ENCODE measurements at regions not wholly inside any gene's neighbourhood (a gene's known extent, or its start where the extent isn't known, plus 50 kb on each side); places are given as distances from the start of the nearest gene placed in this dataset.

GRCh38 chr5:124395926-124396325, 350.5 kb downstream of the ZNF608 start (continued):
- TF ChIP-seq ZBTB33 (IDR thresholded peaks at IDR 0.05; ENCODE audit: extremely low read depth, insufficient replicate concordance, low read length) = no peak
- no peak for TF ChIP-seq POLR2A (IDR thresholded peaks at IDR 0.05; ENCODE audit: borderline replicate concordance, extremely low read depth, insufficient read depth, insufficient read length)
- no peak for TF ChIP-seq SP1 (IDR thresholded peaks at IDR 0.05; ENCODE audit: low read depth)
- no peak for TF ChIP-seq RAD21 (IDR thresholded peaks at IDR 0.05; ENCODE audit: low read depth)
- no peak for TF ChIP-seq ATF3 (IDR thresholded peaks at IDR 0.05)
- TF ChIP-seq YY1 (IDR thresholded peaks at IDR 0.05; ENCODE audit: extremely low read depth, insufficient replicate concordance, low read depth, low read length) = no peak
- no peak for TF ChIP-seq FOSL1 (IDR thresholded peaks at IDR 0.05; ENCODE audit: low read depth)
- TF ChIP-seq CBX3 (IDR thresholded peaks at IDR 0.05; ENCODE audit: low read depth) = no peak
- TF ChIP-seq ZNF274 (IDR thresholded peaks at IDR 0.05; ENCODE audit: low read depth, low read length) = no peak
- TF ChIP-seq TCF7L2 (IDR thresholded peaks at IDR 0.05; ENCODE audit: borderline replicate concordance, extremely low read depth, insufficient read depth, insufficient read length) = no peak

GRCh38 chr5:124395287-124395686, 351.2 kb downstream of the ZNF608 start:
- CTCF ChIA-PET = no interaction called here
- intact Hi-C loops (cut with micrococcal nuclease) = no loop called here

More at GRCh38 chr5:124395287-124395686, 351.2 kb downstream of the ZNF608 start:
- no peaks in the 10 kb centered on the region for H3K36me3 ChIP-seq (ENCODE audit: control insufficient read depth in 1 of 2, insufficient read depth in 2 of 2, low read length in 2 of 2)
- TF ChIP-seq CEBPB (IDR thresholded peaks at IDR 0.05; ENCODE audit: low read depth) (no peak), EZH2 (IDR thresholded peaks at IDR 0.05) (no peak), EZH2phosphoT487 (IDR thresholded peaks at IDR 0.05; ENCODE audit: borderline replicate concordance) (no peak), EGR1 (IDR thresholded peaks at IDR 0.05; ENCODE audit: low read depth) (no peak), ZFX (IDR thresholded peaks at IDR 0.05) (no peak), SP1 (IDR thresholded peaks at IDR 0.05; ENCODE audit: low read depth) (no peak), POLR2AphosphoS5 (IDR thresholded peaks at IDR 0.05; ENCODE audit: low read depth, low read length) (no peak), CTCF (IDR thresholded peaks at IDR 0.05 in 2 of 3, conservative IDR thresholded peaks at IDR 0.05 in 1 of 3; ENCODE audit: borderline replicate concordance in 1 of 3, insufficient read depth in 1 of 3, low read depth in 2 of 3, low read length in 2 of 3) (no peak), YY1 (IDR thresholded peaks at IDR 0.05; ENCODE audit: extremely low read depth, insufficient replicate concordance, low read depth, low read length) (no peak), MAX (IDR thresholded peaks at IDR 0.05) (no peak), ZBTB33 (IDR thresholded peaks at IDR 0.05; ENCODE audit: extremely low read depth, insufficient replicate concordance, low read length) (no peak), TCF7L2 (IDR thresholded peaks at IDR 0.05; ENCODE audit: borderline replicate concordance, extremely low read depth, insufficient read depth, insufficient read length) (no peak), CBX3 (IDR thresholded peaks at IDR 0.05; ENCODE audit: low read depth) (no peak), ELF1 (IDR thresholded peaks at IDR 0.05; ENCODE audit: borderline replicate concordance, low read depth) (no peak), SRF (IDR thresholded peaks at IDR 0.05; ENCODE audit: low read depth) (no peak)
- peaks cover 0 to 6% of the 10 kb centered on the region in 2 experiments; a peak in 1 of 4 replicates for H3K9me3 ChIP-seq (ENCODE audit: control insufficient read depth in 1 of 2, insufficient read depth in 1 of 2, low read depth in 1 of 2, low read length in 2 of 2)
- H2AFZ ChIP-seq (ENCODE audit: low read depth, low read length, poor library complexity, severe bottlenecking) = no peak overlapping the region
- no peak overlapping the region for H3K27ac ChIP-seq (ENCODE audit: low read depth, low read length)
- no peaks in the 10 kb centered on the region for H3K9me2 ChIP-seq (ENCODE audit: insufficient read depth)
- DNase-seq (ENCODE audit: low read depth, low spot score) (no peak), ATAC-seq (no peak)
- RAD21 ChIA-PET (ENCODE audit: low non-redundant PET in 1 of 2, low total read pairs in 2 of 2, uncharacterized antibody in 2 of 2, unreplicated experiment in 2 of 2) = no interaction called here
- no peaks in the 10 kb centered on the region for H3K79me2 ChIP-seq (ENCODE audit: insufficient read depth, low read length)
- H3K4me1 ChIP-seq (ENCODE audit: control insufficient read depth in 1 of 2, insufficient read depth in 2 of 2, low read length in 2 of 2) = no peaks in the 10 kb centered on the region
- H3K4me3 ChIP-seq (replicated peaks in 1 of 2; ENCODE audit: low read depth in 1 of 2, low read length in 2 of 2) = no peak overlapping the region
- no peak overlapping the region for H3K9ac ChIP-seq (ENCODE audit: low read length)
- no peaks in the 10 kb centered on the region for H4K20me1 ChIP-seq (ENCODE audit: insufficient read depth)
- H3K4me2 ChIP-seq (ENCODE audit: low read length) = no peak overlapping the region
- POLR2A ChIA-PET = no interaction called here
- no peaks in the 10 kb centered on the region for H3K27me3 ChIP-seq (ENCODE audit: insufficient read depth, low read length)
- no TSS peak for BruUV-seq (replicated peaks)

Data from HCT116 (cell line).